Fibroblast of lung (primary cell): ENCODE measurements at regions not wholly inside any gene's neighbourhood (a gene's known extent, or its start where the extent isn't known, plus 50 kb on each side); places are given as distances from the start of the nearest gene placed in this dataset.

Experiments
- EZH2 ChIP-seq: IDR thresholded peaks from 2 replicates; pipeline ENCODE4 v1.5.1; 2012; ENCODE audit warnings: low read length, control low read depth, mild to moderate bottlenecking; ENCODE audit errors: missing control alignments
- TF ChIP-seq, protein P1 (sequence below), 2 donors: IDR thresholded peaks in 1 of 2; conservative IDR thresholded peaks in 1 of 2; 1 replicate in 1 of 2; 2 replicates in 1 of 2; pipeline ENCODE4 v1.5.1; 2011 to 2012; ENCODE audit warnings: low read length in 2 of 2, control low read depth in 1 of 2, inconsistent platforms in 1 of 2, low read depth in 1 of 2, mild to moderate bottlenecking in 1 of 2

DNA sequence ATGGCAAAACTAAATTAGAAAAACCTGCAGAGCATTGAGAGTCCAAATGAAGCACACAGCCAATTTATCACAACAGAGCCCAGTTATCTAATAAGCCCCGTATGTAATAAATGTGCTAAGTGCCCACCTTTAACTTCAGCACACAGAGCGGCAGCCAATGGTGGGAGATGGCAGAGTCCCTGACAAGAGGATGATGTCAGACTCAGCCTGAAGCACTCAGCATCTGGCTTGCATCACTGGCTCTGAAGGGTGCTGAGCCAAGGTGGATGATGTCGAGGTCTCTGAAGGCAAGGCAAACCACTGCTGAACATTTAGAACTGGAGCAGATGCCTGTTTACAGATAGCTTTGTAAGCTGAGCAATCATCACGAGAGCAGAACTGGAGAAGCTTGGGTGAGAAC is 118.3 kb downstream of the NUF2 start:
- TF ChIP-seq, protein P1, sequence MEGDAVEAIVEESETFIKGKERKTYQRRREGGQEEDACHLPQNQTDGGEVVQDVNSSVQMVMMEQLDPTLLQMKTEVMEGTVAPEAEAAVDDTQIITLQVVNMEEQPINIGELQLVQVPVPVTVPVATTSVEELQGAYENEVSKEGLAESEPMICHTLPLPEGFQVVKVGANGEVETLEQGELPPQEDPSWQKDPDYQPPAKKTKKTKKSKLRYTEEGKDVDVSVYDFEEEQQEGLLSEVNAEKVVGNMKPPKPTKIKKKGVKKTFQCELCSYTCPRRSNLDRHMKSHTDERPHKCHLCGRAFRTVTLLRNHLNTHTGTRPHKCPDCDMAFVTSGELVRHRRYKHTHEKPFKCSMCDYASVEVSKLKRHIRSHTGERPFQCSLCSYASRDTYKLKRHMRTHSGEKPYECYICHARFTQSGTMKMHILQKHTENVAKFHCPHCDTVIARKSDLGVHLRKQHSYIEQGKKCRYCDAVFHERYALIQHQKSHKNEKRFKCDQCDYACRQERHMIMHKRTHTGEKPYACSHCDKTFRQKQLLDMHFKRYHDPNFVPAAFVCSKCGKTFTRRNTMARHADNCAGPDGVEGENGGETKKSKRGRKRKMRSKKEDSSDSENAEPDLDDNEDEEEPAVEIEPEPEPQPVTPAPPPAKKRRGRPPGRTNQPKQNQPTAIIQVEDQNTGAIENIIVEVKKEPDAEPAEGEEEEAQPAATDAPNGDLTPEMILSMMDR (conservative IDR thresholded peaks at IDR 0.05 in 1 of 2, IDR thresholded peaks at IDR 0.05 in 1 of 2; ENCODE audit: low read depth in 1 of 2, low read length in 2 of 2) = no peak
- TF ChIP-seq EZH2 = no peak
